ENCODE measurements at regions not wholly inside any gene's neighbourhood (a gene's known extent, or its start where the extent isn't known, plus 50 kb on each side); places are given as distances from the start of the nearest gene placed in this dataset.
"Not testable (repeated sequence)": the region's sequence is repeated elsewhere in the genome, so short reads cannot be mapped to it uniquely, and the experiment has no call there.

GRCh38 chr3:176190755-176191154 is 1006.5 kb downstream of the TBL1XR1 start:
- no peak for DNase-seq (ENCODE audit: low read depth)

DNA sequence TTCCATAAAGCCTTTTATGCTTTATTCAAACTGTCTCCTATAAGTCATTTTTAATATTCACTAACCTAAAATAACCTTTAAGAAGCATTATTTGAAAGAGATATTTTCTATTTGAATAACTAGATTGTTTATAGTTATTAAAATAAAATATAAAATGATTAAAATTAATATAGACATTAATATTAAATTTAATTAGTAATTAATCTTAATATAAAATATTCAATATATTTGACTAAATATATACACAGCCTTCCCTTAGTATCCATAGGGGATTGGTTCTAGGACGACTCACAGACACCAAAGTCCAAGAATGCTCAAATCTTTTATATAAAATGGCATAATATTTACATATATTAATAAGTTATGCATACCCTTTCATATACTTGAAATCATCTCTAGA is 1014.1 kb downstream of the TBL1XR1 start:
- no peak for DNase-seq (ENCODE audit: low read depth)

GRCh38 chr3:176174060-176174459 is 1023.2 kb downstream of the TBL1XR1 start:
- no peak for DNase-seq (ENCODE audit: low read depth)

GRCh38 chr3:176172492-176172891 is 1024.8 kb downstream of the TBL1XR1 start:
- DNase-seq (ENCODE audit: low read depth), result no peak

DNA sequence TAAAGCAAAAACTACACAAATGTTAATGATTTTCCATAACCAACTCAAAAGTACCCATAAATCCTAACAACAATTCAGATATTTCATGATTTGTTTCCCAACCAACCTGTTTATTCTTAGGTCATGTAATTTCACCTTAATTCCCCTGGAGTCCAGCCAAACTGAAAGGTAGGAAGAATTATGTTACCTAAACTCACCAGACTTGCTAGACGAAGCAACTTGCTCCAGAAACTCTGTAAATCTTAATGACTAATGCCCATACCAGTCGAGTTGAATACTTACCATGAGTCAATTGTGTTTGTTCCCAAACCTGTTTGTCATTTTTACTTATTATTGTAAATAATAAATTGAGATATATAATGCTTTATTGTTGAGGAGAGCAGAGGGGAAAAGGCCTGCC is 1030.0 kb downstream of the TBL1XR1 start:
- DNase-seq (ENCODE audit: low read depth), result no peak

DNA sequence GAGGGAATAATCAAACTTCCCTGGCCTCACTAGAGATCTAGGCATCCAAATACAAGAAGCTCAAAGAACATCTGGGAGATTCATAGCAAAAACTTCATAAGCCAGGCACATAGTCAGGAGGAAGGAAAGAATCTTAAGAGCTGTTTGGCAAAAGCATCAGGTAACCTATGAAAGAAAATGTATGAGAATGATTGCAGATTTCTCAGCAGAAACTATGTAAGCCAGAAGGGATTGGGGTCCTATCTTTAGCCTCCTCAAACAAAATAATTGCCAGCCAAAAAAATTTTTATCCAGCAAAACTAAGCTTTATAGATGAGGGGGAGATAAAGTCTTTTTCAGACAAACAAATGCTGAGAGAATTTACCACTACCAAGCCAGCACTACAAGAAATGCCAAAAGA is 1036.3 kb downstream of the TBL1XR1 start:
- no peak for DNase-seq (ENCODE audit: low read depth)

DNA sequence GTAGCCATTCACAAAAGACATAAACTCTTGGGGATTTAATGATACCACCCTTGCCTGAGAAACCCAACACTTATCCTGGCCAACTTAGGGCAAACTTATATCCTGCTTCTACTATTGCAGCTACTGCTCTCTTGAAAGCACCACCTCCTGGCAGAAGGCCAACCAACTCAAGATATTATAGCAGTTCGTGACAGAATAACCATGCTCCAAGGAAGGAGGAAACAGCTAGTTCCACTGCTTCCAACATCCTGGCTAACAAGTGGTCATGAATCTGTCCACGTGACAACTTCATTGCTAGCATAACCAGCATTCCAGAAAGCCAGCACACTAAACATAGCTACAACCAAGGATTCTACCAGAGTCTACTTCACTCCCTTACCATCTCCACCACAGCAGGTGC is 1037.5 kb downstream of the TBL1XR1 start:
- no peak for DNase-seq (ENCODE audit: low read depth)

DNA sequence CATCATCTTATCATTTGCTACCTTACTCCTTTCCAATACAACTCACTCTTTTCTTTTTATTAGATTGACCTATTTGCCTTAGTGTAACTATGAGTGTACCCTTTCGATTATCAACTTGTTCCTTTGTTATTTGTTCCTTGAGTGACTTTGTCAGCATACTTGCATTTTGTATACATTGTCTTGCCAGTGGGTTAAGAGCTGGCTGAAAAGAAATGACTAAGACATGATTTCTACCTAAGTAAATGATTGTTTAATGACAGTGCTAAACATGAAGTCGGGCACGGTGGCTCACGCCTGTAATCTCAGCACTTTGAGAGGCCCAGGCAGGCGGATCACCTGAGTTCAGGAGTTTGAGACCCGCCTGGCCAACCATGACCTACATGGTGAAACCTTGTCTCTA is 1042.3 kb downstream of the TBL1XR1 start:
- DNase-seq (ENCODE audit: low read depth), result no peak

DNA sequence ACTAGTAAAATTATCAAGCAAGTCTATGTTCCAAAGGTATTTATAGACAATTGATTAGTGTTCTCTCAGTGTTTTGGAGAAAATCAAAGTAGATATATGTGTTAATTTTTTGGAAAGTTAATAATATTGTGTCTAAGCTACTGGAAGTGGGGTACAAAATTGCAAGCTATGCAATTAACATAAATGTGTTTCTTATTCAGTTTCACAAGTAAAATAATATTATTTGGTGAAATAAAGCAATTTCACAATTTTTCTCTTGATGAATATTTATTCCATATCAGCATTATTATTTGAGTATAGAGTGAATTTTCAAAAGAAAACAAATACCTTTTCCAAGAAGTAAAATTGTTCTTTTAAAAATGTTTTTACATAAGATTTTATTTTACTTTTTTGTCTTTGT is 1047.7 kb downstream of the TBL1XR1 start:
- no peak for DNase-seq (ENCODE audit: low read depth)

DNA sequence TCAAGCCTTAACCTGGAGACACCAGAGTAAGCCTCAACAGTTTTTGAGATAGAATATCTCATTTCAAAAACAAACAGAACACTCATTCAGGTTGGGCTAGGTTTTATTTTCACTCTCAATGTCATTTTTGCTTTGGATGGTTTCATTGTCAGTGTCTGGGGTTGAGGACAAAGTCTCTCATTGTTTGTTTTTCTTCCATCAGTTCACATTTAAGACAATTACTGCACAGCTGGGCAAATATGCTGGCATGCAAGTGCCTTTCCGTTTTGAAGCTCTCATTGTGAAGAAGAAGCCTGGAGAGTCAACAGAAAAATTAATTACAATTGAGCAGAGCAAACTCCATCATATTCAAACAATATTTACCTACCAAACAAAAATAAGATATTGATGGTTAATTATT is 1050.0 kb downstream of the TBL1XR1 start:
- no peak for DNase-seq (ENCODE audit: low read depth)

- no peak for DNase-seq (ENCODE audit: low read depth)
Measured at GRCh38 chr3:176141837-176142236, 1055.4 kb downstream of the TBL1XR1 start.

DNA sequence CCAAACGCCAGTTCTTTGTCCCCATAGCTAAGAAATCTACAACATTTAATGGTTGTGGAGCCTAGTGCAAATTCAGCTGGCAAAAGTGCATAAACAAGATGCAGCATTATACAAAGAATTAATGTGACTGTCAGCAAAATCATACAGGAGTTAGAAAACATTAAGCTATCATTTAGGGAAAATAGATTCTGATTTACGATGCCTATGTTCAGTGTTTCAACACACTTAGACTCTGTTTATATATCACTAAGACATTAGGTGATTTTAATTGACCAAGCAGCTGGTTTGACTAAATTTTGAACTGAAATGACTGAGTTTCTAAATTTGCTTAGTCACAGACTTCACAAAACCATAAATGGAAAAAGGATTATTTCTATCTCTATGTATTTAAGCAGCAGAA is 1076.8 kb downstream of the TBL1XR1 start:
- no peak for DNase-seq (ENCODE audit: low read depth)

DNA sequence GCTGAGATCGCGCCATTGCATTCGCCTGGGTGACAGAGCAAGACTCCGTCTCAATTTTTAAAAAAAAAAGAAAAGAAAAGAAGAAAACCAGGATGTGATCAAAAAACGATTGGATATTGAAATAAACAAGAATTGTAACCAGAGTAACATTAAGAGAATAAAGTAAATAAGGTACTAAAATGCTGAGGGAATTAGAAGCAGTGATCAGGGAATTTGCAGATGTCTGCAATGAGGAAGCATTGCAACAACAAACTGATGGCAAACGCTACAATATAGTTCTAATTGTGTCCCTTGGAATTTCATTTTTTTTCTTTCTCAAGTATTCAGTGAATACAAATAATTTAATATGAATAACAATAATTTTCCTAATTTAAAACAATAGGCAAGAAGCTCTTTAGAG is 1077.5 kb downstream of the TBL1XR1 start:
- DNase-seq (ENCODE audit: low read depth), result no peak

GRCh38 chr3:176106380-176106779 is 1090.9 kb downstream of the TBL1XR1 start:
- DNase-seq (ENCODE audit: low read depth), result no peak

GRCh38 chr3:176097027-176097426 is 1100.3 kb downstream of the TBL1XR1 start:
- no peak for DNase-seq (ENCODE audit: low read depth)

DNA sequence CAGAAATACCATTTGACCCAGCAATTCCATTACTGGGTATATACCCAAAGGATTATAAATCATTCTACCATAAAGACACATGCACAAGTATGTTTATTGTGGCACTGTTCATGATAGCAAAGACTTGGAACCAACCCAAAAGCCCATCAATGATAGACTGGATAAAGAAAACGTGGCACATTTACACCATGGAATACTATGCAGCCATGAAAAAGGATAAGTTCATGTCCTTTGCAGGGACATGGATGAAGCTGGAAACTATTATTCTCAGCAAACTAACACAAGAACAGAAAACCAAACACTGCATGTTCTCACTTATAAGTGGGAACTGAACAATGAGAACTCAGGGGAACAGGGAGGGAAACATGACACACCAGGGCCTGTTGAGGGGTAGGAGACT is 1103.4 kb downstream of the TBL1XR1 start:
- DNase-seq (ENCODE audit: low read depth), result not testable (repeated sequence)

DNA sequence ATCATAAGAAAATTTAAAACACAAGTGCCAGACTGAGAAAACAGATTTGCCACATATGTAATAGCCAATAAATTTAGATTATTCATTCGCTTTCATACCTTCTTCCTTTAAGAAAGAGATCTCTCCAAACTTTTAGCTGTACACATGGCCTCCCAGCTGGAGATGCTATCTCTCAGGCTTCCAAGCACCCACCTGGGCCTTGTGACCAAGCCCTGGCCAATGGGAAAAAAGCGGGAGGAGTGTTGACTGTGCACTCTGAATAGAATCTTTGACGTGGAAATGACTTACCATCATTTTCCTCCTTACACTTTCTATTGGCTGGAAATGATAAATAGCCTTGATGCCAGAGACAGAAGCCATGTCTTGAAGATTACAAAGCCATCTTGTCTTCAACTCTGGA is 1106.6 kb downstream of the TBL1XR1 start:
- no peak for DNase-seq (ENCODE audit: low read depth)

DNA sequence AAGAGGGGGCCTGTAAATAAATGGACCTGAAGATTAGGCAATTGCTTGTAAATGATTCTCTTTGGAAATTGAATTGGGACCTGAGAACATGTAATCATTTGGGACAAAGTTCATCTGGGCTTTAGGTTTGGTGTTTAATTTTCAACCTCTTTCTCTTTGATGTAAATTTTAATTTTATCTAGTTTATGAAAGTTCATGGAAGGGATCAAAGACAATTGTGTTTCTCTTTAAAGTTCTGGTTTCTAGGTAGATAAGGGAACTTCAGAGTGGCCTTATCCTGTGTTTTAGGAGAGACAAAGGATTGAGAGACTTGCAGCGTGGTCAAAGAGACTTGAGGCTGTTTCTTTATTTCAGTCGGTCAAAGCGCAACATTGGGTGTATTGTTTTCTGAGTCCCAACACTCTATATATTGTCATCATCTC is 1108.3 kb downstream of the TBL1XR1 start:
- no peak for DNase-seq (ENCODE audit: low read depth)

DNA sequence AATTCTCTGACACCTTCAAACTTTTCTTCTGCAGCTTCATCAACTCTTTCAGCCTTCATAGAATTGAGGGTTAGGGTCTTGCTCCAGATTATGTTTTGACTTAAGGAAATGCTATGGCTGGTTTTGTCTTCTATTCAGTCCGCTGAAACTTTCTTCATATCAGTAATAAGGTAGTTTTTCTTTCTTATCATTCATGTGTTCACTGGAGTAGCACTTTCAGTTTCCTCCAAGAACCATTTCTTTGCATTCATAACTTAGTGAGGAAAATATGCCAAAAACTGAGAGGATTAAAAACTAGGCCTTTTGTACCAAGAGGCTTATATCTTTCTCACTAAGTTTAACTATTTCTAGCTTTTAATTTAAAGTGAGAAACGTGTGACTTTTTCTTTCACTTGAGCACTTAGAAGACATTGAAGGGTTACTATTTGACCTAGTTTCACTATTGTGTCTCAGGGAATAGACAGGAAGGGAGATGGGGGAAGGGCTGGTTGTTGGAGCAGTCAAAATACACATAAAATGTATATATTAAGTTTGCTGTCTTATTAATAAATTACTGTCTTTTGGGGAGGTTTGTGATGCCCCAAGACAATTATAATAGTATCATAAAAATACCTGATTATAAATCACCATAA is 1110.1 kb downstream of the TBL1XR1 start:
- DNase-seq (ENCODE audit: low read depth), result no peak

DNA sequence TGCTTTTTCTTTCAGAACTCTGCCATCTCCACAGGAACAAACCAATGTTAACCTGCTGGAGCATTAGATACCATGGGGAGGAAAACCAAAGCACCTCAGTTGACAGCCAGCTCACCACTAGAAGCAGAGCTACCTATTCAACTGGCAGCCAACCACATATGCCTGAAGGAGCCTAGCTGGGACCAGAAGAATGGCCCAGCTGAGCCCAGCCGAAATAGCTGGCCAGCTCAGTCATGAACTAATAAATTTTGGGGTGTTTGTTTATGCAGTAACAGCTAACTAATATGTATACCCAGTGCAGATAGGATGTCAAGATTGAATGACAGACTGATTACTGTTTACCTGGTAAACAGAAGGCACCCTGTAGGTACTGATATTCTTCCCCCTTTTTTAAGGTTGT is 1117.5 kb downstream of the TBL1XR1 start:
- no peak for DNase-seq (ENCODE audit: low read depth)

DNA sequence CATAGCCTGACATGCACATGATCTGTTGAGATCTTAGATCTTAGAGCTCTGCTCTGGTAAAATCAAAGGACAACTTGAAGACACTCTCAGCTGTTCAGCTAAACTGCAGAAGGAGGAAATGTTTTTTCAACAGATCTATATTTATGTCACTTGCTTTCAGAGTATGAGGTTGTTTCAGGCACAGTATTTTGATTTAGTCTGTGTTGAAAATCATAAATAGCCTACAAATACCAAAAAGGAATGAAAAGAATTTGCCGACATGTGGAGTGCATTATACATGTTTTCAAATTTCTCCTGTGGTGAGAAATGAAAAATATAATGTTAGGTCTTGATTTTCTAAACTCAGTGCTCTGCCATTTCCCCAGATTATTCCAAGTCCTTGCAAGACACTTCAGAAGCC is 1118.4 kb downstream of the TBL1XR1 start:
- no peak for DNase-seq (ENCODE audit: low read depth)

DNA sequence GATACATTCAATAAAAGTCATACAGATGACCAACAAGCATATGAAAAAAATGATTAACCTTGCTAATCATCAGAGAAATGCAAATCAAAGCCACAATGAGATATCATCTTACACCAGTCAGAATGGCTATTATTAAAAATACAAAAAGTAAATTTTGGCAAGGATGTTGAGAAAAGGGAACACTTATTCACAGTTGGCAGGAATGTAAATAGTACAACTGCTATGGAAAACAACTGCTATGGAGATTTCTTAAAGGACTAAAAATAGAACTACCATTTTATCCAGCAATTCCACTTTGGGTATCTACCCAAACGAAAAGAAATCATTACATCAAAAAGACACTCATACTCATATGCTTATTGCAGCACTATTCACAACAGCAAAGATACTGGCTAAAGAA is 1121.8 kb downstream of the TBL1XR1 start:
- DNase-seq (ENCODE audit: low read depth), result no peak

- DNase-seq (ENCODE audit: low read depth), result no peak
Measured at GRCh38 chr3:176075046-176075445, 1122.2 kb downstream of the TBL1XR1 start.

GRCh38 chr3:176074096-176074495 is 1123.2 kb downstream of the TBL1XR1 start:
- no peak for DNase-seq (ENCODE audit: low read depth)

GRCh38 chr3:176071943-176072342 is 1125.3 kb downstream of the TBL1XR1 start:
- no peak for DNase-seq (ENCODE audit: low read depth)
